ENCODE measurements at regions not wholly inside any gene's neighbourhood (a gene's known extent, or its start where the extent isn't known, plus 50 kb on each side); places are given as distances from the start of the nearest gene placed in this dataset.

- Histone ChIP-seq H3K4me3 (no peak overlapping the region), H3K4me1 (ENCODE audit: insufficient read depth) (no peaks in the 10 kb centered on the region), H3K27me3 (no peaks in the 10 kb centered on the region), H3K9me3 (no peaks in the 10 kb centered on the region), H3K27ac (no peak overlapping the region), H3K36me3 (no peaks in the 10 kb centered on the region)
- intact Hi-C loops (cut with DNase I), result no loop called here
- TF ChIP-seq POLR2A (IDR thresholded peaks at IDR 0.05) (no peak), CTCF (IDR thresholded peaks at IDR 0.05) (no peak), EP300 (IDR thresholded peaks at IDR 0.05) (no peak)
- DNase-seq, result no peak
- WGBS, 3 donors, result 63 to 81% (median 72%) methylated on average over 1 of the region's 1 CpG
Observed at GRCh38 chrX:44072631-44073030, 99.4 kb upstream of the NDP start.

- DNase-seq, result no peak
- no peak overlapping the region for H3K27ac ChIP-seq
- intact Hi-C loops (cut with DNase I), result no loop called here
- 47 to 60% (median 58%) methylated on average over 2 of the region's 2 CpGs for WGBS, 3 donors
- H3K4me1 ChIP-seq (ENCODE audit: insufficient read depth), result no peaks in the 10 kb centered on the region
- no peaks in the 10 kb centered on the region for H3K36me3 ChIP-seq
- TF ChIP-seq POLR2A (IDR thresholded peaks at IDR 0.05), result no peak
- no peak for TF ChIP-seq CTCF (IDR thresholded peaks at IDR 0.05)
- no peak for TF ChIP-seq EP300 (IDR thresholded peaks at IDR 0.05)
- H3K4me3 ChIP-seq, result no peak overlapping the region
- no peaks in the 10 kb centered on the region for H3K9me3 ChIP-seq
- no peaks in the 10 kb centered on the region for H3K27me3 ChIP-seq
Observed at GRCh38 chrX:44071847-44072551, 98.8 kb upstream of the NDP start.

- intact Hi-C loops (cut with DNase I), result no loop called here
- H3K27me3 ChIP-seq, result no peaks in the 10 kb centered on the region
Observed at GRCh38 chrX:44071070-44071645, 98.0 kb upstream of the NDP start.

GRCh38 chrX:44068043-44068442, 94.9 kb upstream of the NDP start:
- WGBS, 3 donors, result 78 to 90% (median 85%) methylated on average over 2 of the region's 2 CpGs
- no peaks in the 10 kb centered on the region for H3K27me3 ChIP-seq
- DNase-seq, result no peak
- no peak overlapping the region for H3K4me3 ChIP-seq
- intact Hi-C loops (cut with DNase I), result no loop called here
- H3K9me3 ChIP-seq, result no peaks in the 10 kb centered on the region
- H3K27ac ChIP-seq, result no peak overlapping the region
- no peak for TF ChIP-seq POLR2A (IDR thresholded peaks at IDR 0.05)
- TF ChIP-seq EP300 (IDR thresholded peaks at IDR 0.05), result no peak
- TF ChIP-seq CTCF (IDR thresholded peaks at IDR 0.05), result no peak
- H3K36me3 ChIP-seq, result no peaks in the 10 kb centered on the region
- H3K4me1 ChIP-seq (ENCODE audit: insufficient read depth), result no peaks in the 10 kb centered on the region

More at GRCh38 chrX:44071070-44071645, 98.0 kb upstream of the NDP start:
- Histone ChIP-seq H3K36me3 (no peaks in the 10 kb centered on the region), H3K27ac (no peak overlapping the region), H3K4me3 (no peak overlapping the region), H3K9me3 (no peaks in the 10 kb centered on the region), H3K4me1 (ENCODE audit: insufficient read depth) (no peaks in the 10 kb centered on the region)
- DNase-seq, result no peak
- TF ChIP-seq POLR2A (IDR thresholded peaks at IDR 0.05), result no peak
- no peak for TF ChIP-seq EP300 (IDR thresholded peaks at IDR 0.05)
- TF ChIP-seq CTCF (IDR thresholded peaks at IDR 0.05), result no peak
- WGBS, 3 donors, result 48 to 49% (median 48%) methylated on average over 3 of the region's 3 CpGs
